Body of pancreas (tissue), 4 donors: ENCODE measurements at regions not wholly inside any gene's neighbourhood (a gene's known extent, or its start where the extent isn't known, plus 50 kb on each side); places are given as distances from the start of the nearest gene placed in this dataset.

Experiments
- POLR2A ChIP-seq, 3 donors: fragments of 450-650 bp; IDR thresholded peaks; one replicate each; pipeline ENCODE4 v1.6.1; 2016; ENCODE audit warnings: antibody characterized with exemption in 3 of 3, mild to moderate bottlenecking in 2 of 3
- TF ChIP-seq, protein P1 (sequence below), 7 experiments: fragments of 450-650 bp in 4 of 7; fragments of 200-600 bp in 3 of 7; sonication (generic) in 3 of 7; IDR thresholded peaks; one replicate each; pipeline ENCODE4 v1.5.1; 2016 to 2019; ENCODE audit warnings: antibody characterized with exemption in 7 of 7

DNA sequence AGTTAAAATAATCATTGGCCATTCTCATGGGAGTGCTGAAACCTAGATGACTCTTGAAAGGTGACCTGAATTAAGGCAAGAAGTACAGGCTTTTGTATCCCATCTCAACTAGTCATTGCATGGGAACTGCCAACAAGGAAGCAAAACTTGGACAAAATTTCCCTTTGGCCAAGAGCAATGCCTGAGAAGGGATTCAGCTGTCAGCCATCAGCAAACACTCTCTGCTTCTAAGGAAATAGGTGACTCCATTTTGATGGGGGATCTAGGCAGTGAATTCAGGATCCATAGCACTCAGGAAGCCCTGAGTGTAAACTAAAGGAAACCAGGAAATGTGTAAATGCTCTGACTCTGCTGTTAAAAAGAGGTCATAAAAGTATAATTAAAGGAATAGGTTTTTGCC lies 221.5 kb upstream of the TMEM229A start:
- TF ChIP-seq, protein P1, sequence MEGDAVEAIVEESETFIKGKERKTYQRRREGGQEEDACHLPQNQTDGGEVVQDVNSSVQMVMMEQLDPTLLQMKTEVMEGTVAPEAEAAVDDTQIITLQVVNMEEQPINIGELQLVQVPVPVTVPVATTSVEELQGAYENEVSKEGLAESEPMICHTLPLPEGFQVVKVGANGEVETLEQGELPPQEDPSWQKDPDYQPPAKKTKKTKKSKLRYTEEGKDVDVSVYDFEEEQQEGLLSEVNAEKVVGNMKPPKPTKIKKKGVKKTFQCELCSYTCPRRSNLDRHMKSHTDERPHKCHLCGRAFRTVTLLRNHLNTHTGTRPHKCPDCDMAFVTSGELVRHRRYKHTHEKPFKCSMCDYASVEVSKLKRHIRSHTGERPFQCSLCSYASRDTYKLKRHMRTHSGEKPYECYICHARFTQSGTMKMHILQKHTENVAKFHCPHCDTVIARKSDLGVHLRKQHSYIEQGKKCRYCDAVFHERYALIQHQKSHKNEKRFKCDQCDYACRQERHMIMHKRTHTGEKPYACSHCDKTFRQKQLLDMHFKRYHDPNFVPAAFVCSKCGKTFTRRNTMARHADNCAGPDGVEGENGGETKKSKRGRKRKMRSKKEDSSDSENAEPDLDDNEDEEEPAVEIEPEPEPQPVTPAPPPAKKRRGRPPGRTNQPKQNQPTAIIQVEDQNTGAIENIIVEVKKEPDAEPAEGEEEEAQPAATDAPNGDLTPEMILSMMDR (IDR thresholded peaks at IDR 0.05), result no peak
- TF ChIP-seq POLR2A (IDR thresholded peaks at IDR 0.05), result no peak
